ENCODE measurements at regions not wholly inside any gene's neighbourhood (a gene's known extent, or its start where the extent isn't known, plus 50 kb on each side); places are given as distances from the start of the nearest gene placed in this dataset.
"Not testable (repeated sequence)": the region's sequence is repeated elsewhere in the genome, so short reads cannot be mapped to it uniquely, and the experiment has no call there.

- ATAC-seq (no peak), DNase-seq (no peak)
- Histone ChIP-seq H3K27ac (no peak overlapping the region), H3K4me3 (no peak overlapping the region), H3K4me1 (no peaks in the 10 kb centered on the region), H3K27me3 (no peaks in the 10 kb centered on the region), H3K9me3 (no peaks in the 10 kb centered on the region), H3K36me3 (replicated peaks in 1 of 2; ENCODE audit: insufficient read depth in 1 of 2, low read depth in 2 of 2) (no peaks in the 10 kb centered on the region)
- WGBS, 2 donors, result 51 to 56% methylated on average over 9 to 12 of the region's 12 CpGs
- intact Hi-C loops (cut with DNase I), result no loop called here
- TF ChIP-seq CTCF (IDR thresholded peaks at IDR 0.05), result no peak
- TF ChIP-seq POLR2A (IDR thresholded peaks at IDR 0.05), result no peak
These were observed 193.4 kb upstream of the WWC1 start for GRCh38 chr5:168097876-168098653.

GRCh38 chr5:168101352-168101751 lies 190.1 kb upstream of the WWC1 start:
- Histone ChIP-seq H3K27ac (no peak overlapping the region), H3K4me3 (no peak overlapping the region), H3K4me1 (no peaks in the 10 kb centered on the region), H3K36me3 (replicated peaks in 1 of 2; ENCODE audit: insufficient read depth in 1 of 2, low read depth in 2 of 2) (no peaks in the 10 kb centered on the region), H3K27me3 (no peaks in the 10 kb centered on the region), H3K9me3 (no peaks in the 10 kb centered on the region)
- no peak for TF ChIP-seq CTCF (IDR thresholded peaks at IDR 0.05)
- TF ChIP-seq POLR2A (IDR thresholded peaks at IDR 0.05), result no peak
- DNase-seq (no peak), ATAC-seq (no peak)
- intact Hi-C loops (cut with DNase I), result no loop called here
- WGBS, 2 donors, result 78% methylated on average over 8 of the region's 8 CpGs

- H3K4me3 ChIP-seq; DNase-seq; H3K36me3 ChIP-seq (replicated peaks in 1 of 2; ENCODE audit: insufficient read depth in 1 of 2, low read depth in 2 of 2); ATAC-seq; H3K27ac ChIP-seq; H3K4me1 ChIP-seq; intact Hi-C loops (cut with DNase I); H3K9me3 ChIP-seq; H3K27me3 ChIP-seq: not testable (repeated sequence)
- WGBS, 2 donors, result 78 to 92% methylated on average over 6 of the region's 6 CpGs
These were observed 188.4 kb upstream of the WWC1 start for GRCh38 chr5:168103018-168103417.

GRCh38 chr5:168104350-168104749 lies 187.1 kb upstream of the WWC1 start:
- H3K27ac ChIP-seq, result no peak overlapping the region
- DNase-seq, result no peak
- H3K4me3 ChIP-seq, result no peak overlapping the region
- no peaks in the 10 kb centered on the region for H3K4me1 ChIP-seq
- intact Hi-C loops (cut with DNase I), result no loop called here
- WGBS, 2 donors, result 77 to 83% methylated on average over 11 to 12 of the region's 12 CpGs
- no peak for ATAC-seq
- no peaks in the 10 kb centered on the region for H3K36me3 ChIP-seq (replicated peaks in 1 of 2; ENCODE audit: insufficient read depth in 1 of 2, low read depth in 2 of 2)
- TF ChIP-seq POLR2A (IDR thresholded peaks at IDR 0.05) (no peak), CTCF (IDR thresholded peaks at IDR 0.05) (no peak)
- H3K27me3 ChIP-seq, result no peaks in the 10 kb centered on the region
- H3K9me3 ChIP-seq, result no peaks in the 10 kb centered on the region

- Histone ChIP-seq H3K36me3 (replicated peaks in 1 of 2; ENCODE audit: insufficient read depth in 1 of 2, low read depth in 2 of 2) (no peaks in the 10 kb centered on the region), H3K27ac (no peak overlapping the region), H3K9me3 (no peaks in the 10 kb centered on the region), H3K27me3 (no peaks in the 10 kb centered on the region), H3K4me3 (no peak overlapping the region), H3K4me1 (no peaks in the 10 kb centered on the region)
- TF ChIP-seq CTCF (IDR thresholded peaks at IDR 0.05), result no peak
- no peak for TF ChIP-seq POLR2A (IDR thresholded peaks at IDR 0.05)
- WGBS, 2 donors, result 66 to 71% methylated on average over 7 of the region's 7 CpGs
- DNase-seq, result no peak
- no peak for ATAC-seq
- intact Hi-C loops (cut with DNase I), result no loop called here
These were observed 186.5 kb upstream of the WWC1 start for GRCh38 chr5:168104811-168105481.
